Myocyte (in vitro differentiated cells): ENCODE measurements at regions not wholly inside any gene's neighbourhood (a gene's known extent, or its start where the extent isn't known, plus 50 kb on each side); places are given as distances from the start of the nearest gene placed in this dataset.
"Not testable (repeated sequence)": the region's sequence is repeated elsewhere in the genome, so short reads cannot be mapped to it uniquely, and the experiment has no call there.

Experiments used
- DNase-seq: peaks from one replicate; pipeline ENCODE4 v3.0.0-alpha.2; 2012; ENCODE audit warnings: low read depth

GRCh38 chr10:106392778-106393177, 771.7 kb downstream of the SORCS1 start:
- DNase-seq, result no peak

DNA sequence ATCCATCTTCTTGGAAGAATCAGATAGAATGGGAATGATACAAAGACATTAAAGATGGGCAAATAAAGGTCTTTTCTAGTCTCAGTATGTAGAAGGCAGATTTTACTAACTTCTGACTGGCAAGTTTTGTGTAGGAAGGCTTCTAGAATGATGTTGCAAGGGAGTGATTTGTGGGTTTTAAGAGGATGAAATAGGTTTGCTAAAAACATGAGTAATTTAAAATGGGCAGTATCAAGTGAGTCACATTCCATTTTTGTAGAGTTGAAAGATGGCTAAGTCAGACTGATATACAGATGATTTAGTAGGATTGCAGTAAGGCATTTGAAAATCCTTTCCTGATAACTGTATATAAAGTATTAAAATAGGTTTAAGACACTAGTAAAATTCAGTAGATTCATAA, 777.4 kb downstream of the SORCS1 start:
- no peak for DNase-seq

DNA sequence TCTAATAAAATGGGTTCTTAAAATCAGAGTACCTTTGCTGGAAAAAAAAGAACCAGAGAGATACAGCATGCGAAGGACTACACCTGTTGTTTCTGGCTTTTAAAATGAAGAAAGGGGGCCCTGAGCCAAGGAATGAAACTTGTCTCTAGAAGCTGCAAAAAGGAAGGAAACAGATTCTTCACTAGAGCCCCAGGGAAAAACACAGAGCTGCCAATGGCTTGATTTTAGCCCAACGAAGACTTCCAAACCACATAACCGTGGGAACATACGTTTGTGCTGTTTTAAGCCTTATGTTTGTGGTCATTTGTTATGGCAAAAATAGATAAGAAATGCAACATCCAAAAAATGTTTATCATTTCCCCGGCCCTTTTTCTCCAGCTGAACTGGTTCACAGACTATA, 780.0 kb downstream of the SORCS1 start:
- no peak for DNase-seq

GRCh38 chr10:106380706-106381105, 783.8 kb downstream of the SORCS1 start:
- no peak for DNase-seq

GRCh38 chr10:106378251-106378650, 786.3 kb downstream of the SORCS1 start:
- DNase-seq, result no peak

DNA sequence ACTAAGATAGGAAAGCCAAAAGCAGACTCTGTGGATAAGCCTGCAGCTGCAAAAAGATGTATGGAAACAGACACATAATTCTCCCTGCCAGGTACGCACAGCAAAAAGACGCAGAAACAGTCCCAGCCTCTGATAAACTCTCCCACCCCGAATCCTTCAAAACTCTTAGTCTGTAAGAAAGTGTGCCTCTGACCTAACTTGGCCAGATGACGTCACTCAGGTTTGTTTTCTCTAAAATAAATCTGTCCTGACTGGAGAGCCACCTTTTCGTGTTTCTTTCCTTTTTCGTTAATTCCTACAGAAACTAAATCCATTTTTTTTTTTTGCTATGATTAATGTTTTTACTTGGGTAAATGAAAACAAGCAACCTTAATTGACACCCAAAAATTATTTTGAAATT, 793.8 kb downstream of the SORCS1 start:
- DNase-seq, result no peak

- DNase-seq, result no peak
These were observed 803.6 kb downstream of the SORCS1 start for GRCh38 chr10:106360870-106361269.

DNA sequence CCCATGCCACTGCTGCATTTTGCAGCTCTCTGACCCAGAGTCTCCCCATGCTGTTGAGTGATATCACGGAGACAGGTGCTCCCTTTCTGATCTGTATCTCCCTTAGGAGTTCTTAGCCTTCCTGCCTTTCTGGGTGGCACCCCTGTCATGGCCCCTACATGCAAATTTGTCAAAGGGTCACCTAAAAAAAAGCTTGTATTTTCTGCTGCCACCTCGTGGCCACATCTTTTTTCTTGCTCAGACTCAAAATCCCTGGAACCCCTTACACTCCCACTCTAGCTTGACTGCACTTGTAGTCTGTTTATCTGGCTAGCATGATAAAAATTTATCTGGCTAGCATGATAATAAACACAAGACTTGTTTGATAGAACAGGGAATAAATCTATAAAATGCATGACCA, 809.1 kb downstream of the SORCS1 start:
- no peak for DNase-seq

GRCh38 chr10:106348933-106349332, 815.6 kb downstream of the SORCS1 start:
- no peak for DNase-seq

- DNase-seq, result no peak
These were observed 817.0 kb downstream of the SORCS1 start for GRCh38 chr10:106347547-106347946.

GRCh38 chr10:106343539-106343938, 821.0 kb downstream of the SORCS1 start:
- DNase-seq, result not testable (repeated sequence)

DNA sequence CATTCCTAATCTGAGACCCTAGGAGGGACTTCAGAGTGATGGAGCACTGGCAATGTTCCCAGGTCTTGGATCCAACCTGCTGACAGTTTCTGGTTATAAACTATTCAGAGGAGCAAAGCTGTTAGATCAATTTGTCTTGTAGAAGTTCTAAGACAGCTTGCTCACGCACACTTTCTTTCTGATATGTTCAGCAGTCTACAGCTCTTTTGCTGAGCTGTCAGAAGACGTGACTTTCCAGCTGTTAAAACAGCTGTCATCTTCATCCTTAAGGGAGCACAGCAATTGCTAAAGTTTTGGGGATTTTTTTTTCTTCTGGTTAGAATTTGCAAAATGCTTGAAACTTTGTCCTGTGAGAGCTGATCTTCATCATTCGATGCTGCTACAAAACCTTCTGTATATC, 823.1 kb downstream of the SORCS1 start:
- DNase-seq, result no peak

GRCh38 chr10:106338486-106338885, 826.0 kb downstream of the SORCS1 start:
- DNase-seq, result no peak

- no peak for DNase-seq
These were observed 827.6 kb downstream of the SORCS1 start for GRCh38 chr10:106336874-106337273.

DNA sequence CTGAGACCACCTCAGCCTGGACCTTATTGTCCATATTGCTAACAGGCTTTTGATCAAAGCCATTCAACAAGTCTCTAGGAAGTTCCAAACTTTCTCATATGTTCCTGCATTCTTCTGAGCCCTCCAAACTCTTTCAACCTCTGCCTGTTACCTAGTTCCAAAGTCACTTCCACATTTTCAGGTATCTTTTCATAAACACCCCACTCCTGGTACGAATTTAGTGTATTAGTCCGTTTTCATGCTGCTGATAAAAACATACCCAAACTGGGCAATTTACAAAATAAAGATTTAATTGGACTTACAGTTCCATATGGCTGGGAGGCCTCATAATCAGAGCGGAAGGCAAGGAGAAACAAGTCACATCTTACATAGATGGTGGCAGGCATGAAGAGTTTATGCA, 836.8 kb downstream of the SORCS1 start:
- no peak for DNase-seq

DNA sequence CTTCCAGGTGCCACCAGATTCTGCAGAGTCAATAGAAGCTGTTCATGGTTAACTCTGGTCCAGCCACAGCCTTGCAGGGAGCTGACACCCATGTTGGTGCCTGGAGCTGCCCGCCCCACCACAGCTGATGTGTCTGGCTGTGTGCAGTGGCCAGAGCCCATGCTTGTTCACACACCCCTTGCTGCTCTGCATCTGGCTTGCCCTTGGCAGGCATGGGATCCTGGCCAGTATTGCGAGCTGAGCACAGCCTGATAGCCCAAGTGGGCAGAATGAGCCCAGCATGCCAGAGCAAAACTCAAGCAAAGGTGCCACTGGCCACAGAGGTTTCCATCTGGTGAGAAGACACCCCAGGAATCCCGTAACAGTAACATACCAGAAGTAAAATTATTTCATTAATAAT, 843.6 kb downstream of the SORCS1 start:
- DNase-seq, result no peak

DNA sequence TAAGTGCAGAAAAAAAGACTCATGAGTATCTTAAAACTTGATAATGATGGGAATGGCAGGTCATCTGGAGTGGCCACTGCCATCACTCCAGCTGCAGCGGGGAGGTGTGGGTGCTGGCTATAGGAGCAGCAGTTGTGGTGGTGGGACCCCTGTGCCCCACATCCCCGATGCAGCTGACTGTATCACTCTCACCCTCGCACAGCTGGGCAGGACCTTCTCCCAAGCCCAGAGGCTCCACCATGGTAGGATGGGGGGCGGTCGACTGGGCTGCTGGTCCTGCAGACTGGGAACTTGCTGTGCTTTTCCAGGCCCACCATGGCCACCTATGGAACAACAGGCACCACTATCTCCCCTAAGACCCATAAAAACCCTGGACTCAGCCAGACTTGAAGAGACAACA, 844.4 kb downstream of the SORCS1 start:
- no peak for DNase-seq

DNA sequence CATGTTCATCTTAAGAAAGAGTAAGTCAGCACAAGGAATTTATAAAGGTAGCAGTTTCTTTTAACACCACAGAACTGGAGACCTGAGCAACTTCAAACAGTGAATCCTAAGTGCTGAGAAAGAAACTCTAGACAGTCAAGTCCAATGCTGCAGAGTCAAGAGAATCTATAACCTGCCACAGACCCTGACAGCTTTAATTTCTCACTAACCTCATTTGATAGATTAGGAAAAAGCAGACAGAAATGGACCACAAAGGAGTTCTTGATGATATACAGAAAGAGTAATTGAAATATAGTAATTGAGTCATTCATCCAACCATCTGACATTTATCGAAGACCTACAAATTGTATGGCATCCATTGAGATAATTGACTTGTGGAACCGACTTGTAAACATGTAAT, 847.0 kb downstream of the SORCS1 start:
- no peak for DNase-seq

DNA sequence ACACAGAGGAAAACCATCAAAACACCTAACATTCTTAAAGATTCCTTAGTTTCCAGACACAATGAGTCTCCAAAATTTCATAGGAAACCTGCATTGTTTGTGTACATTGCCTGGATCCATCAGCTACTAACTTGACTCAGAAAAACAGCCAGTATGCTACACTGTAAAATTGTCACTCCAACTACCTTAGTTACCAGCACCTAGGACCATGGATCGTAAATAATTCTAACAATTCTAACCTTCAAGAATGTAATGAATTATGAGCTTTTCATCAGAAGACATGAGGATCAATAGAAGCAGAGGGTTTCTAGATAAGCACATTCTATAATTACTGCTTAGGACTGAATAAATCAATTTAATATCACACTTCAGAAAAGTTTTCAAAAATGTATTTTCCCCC, 851.5 kb downstream of the SORCS1 start:
- DNase-seq, result no peak

GRCh38 chr10:106312087-106312486, 852.4 kb downstream of the SORCS1 start:
- no peak for DNase-seq

- no peak for DNase-seq
These were observed 852.9 kb downstream of the SORCS1 start for GRCh38 chr10:106311590-106311989.

DNA sequence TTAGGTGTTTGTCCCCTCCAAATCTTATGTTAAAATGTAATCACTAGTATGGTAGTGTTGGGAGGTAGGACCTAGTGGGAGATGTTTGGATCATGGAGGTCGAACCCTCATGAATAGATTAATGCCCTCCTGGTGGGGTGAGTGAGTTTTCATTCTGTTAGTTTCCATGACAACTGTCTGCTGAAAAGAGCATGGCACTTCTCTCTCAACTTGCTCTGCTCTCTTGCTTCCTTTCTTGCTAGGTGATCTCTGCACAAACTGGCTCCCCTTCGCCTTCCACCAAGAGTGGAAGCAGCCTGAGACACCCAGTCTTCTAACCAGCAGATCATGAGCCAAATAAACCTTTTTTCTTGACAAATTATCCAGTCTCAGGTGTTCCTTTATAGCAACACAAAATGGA, 853.9 kb downstream of the SORCS1 start:
- DNase-seq, result no peak

DNA sequence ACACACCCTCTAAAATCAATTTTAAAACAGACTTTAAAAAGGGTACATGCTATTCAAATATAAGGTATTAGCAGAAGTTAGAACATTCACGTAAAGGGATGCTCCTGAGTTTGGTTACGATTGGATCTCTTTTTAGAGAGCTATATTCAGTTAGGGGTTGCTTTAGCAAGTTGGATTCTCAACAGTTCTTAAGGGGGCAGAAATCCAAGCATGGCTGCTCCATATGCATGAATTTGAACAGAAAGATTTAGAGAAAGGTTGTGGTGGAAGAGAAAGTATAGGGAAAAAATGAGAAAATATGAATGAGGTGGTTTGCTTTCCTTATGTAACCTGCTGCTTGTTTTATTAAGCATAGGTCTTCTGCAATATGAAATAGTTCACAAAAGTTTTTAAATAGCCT, 855.1 kb downstream of the SORCS1 start:
- DNase-seq, result no peak

- no peak for DNase-seq
These were observed 856.2 kb downstream of the SORCS1 start for GRCh38 chr10:106308284-106308683.
